ENCODE measurements at regions not wholly inside any gene's neighbourhood (a gene's known extent, or its start where the extent isn't known, plus 50 kb on each side); places are given as distances from the start of the nearest gene placed in this dataset.
"Not testable (repeated sequence)": the region's sequence is repeated elsewhere in the genome, so short reads cannot be mapped to it uniquely, and the experiment has no call there.

GRCh38 chr10:23755556-23755955 lies 316.7 kb downstream of the OTUD1 start:
- no peak for DNase-seq (ENCODE audit: low read depth)

- DNase-seq (ENCODE audit: low read depth): no peak
These were observed 329.4 kb downstream of the OTUD1 start for GRCh38 chr10:23768281-23768680.

- no peak for DNase-seq (ENCODE audit: low read depth)
These were observed 338.3 kb downstream of the OTUD1 start for GRCh38 chr10:23777153-23777552.

- no peak for DNase-seq (ENCODE audit: low read depth)
These were observed 340.4 kb downstream of the OTUD1 start for GRCh38 chr10:23779301-23779700.

GRCh38 chr10:23780331-23780730 lies 341.5 kb downstream of the OTUD1 start:
- DNase-seq (ENCODE audit: low read depth): no peak

- DNase-seq (ENCODE audit: low read depth): no peak
These were observed 347.7 kb downstream of the OTUD1 start for GRCh38 chr10:23786594-23786993.

GRCh38 chr10:23793577-23793976 lies 354.7 kb downstream of the OTUD1 start:
- DNase-seq (ENCODE audit: low read depth): no peak

GRCh38 chr10:23797452-23797851 lies 358.6 kb downstream of the OTUD1 start:
- not testable (repeated sequence) for DNase-seq (ENCODE audit: low read depth)

GRCh38 chr10:23804125-23804524 lies 365.2 kb downstream of the OTUD1 start:
- no peak for DNase-seq (ENCODE audit: low read depth)

- no peak for DNase-seq (ENCODE audit: low read depth)
These were observed 374.8 kb downstream of the OTUD1 start for GRCh38 chr10:23813687-23814086.

GRCh38 chr10:23818484-23818883 lies 379.6 kb downstream of the OTUD1 start:
- DNase-seq (ENCODE audit: low read depth): no peak

GRCh38 chr10:23820792-23821191 lies 381.9 kb downstream of the OTUD1 start:
- DNase-seq (ENCODE audit: low read depth): no peak

GRCh38 chr10:23824822-23825221 lies 384.1 kb upstream of the KIAA1217 start:
- DNase-seq (ENCODE audit: low read depth): no peak

GRCh38 chr10:23826421-23826820 lies 382.5 kb upstream of the KIAA1217 start:
- DNase-seq (ENCODE audit: low read depth): no peak

- DNase-seq (ENCODE audit: low read depth): no peak
These were observed 379.4 kb upstream of the KIAA1217 start for GRCh38 chr10:23829556-23829955.

- no peak for DNase-seq (ENCODE audit: low read depth)
These were observed 374.8 kb upstream of the KIAA1217 start for GRCh38 chr10:23834091-23834490.

GRCh38 chr10:23850631-23851030 lies 358.3 kb upstream of the KIAA1217 start:
- no peak for DNase-seq (ENCODE audit: low read depth)

GRCh38 chr10:23859598-23859997 lies 349.3 kb upstream of the KIAA1217 start:
- DNase-seq (ENCODE audit: low read depth): no peak

GRCh38 chr10:23864631-23865147 lies 344.2 kb upstream of the KIAA1217 start:
- no peak for DNase-seq (ENCODE audit: low read depth)

- DNase-seq (ENCODE audit: low read depth): not testable (repeated sequence)
These were observed 342.0 kb upstream of the KIAA1217 start for GRCh38 chr10:23866985-23867384.

GRCh38 chr10:23868121-23868520 lies 340.8 kb upstream of the KIAA1217 start:
- no peak for DNase-seq (ENCODE audit: low read depth)

- DNase-seq (ENCODE audit: low read depth): no peak
These were observed 339.4 kb upstream of the KIAA1217 start for GRCh38 chr10:23869548-23869947.

- no peak for DNase-seq (ENCODE audit: low read depth)
These were observed 338.9 kb upstream of the KIAA1217 start for GRCh38 chr10:23869996-23870395.

- no peak for DNase-seq (ENCODE audit: low read depth)
These were observed 338.0 kb upstream of the KIAA1217 start for GRCh38 chr10:23870651-23871610.
